ENCODE measurements at regions not wholly inside any gene's neighbourhood (a gene's known extent, or its start where the extent isn't known, plus 50 kb on each side); places are given as distances from the start of the nearest gene placed in this dataset.

DNA sequence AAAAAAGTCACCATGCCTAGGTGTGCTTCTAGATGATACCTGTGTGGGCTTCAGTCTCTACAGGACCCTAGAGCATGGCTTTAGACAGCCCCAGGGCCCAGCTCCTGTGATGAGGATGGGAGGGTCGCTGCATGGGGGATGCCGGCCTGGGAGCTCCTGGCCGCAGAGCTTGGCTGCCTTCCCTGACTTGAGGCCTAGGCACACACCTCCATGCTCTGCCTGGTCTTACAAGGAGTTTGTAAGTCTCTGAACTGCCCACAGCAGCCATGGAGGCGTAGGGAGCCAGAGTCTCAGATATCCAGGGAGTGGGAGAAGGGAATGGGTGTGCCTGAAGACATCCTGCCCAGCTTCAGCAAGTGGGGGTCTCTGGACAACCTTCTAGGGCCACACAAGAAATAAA, 149.5 kb upstream of the MYL2 start:
- DNase-seq = no peak

DNA sequence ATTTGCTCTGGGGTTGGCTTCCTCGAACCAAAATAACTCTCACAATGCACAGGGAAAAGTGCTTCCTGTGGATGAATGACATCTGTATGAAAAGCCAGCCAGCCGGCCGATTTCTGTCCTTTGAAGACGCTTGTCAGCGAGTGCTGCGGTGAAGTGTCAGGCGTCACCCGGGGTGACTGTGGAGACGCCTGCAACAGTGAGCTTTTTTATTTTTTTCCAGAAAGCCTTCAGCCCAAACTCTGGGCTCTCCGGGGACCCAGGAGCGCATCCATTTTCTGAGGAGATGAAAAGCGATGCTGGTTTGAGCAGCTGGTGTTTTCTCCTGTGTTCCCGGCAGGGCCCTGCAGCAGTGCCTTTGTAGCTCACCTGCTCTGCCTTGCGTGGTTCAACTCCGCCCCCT, 147.9 kb upstream of the MYL2 start:
- DNase-seq = no peak

DNA sequence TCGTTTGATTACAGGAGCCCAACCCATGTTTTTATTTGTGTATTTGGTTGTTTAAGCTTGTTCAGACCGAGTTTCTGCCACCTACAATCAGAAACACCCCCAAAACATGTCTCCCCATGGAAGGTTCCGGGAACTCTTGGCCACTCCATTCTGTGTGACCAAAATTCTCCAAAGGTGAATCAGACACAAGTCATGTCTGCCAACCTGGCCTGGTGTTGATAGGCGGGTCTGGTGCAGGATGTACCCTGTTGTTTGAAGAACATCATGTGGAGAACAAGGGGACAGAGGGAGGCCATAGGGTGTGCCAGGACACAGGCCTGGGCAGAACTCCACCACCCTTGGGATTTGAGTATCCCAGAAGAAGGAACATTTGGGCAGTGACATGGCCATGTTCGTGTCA, 147.1 kb upstream of the MYL2 start:
- no peak for DNase-seq

DNA sequence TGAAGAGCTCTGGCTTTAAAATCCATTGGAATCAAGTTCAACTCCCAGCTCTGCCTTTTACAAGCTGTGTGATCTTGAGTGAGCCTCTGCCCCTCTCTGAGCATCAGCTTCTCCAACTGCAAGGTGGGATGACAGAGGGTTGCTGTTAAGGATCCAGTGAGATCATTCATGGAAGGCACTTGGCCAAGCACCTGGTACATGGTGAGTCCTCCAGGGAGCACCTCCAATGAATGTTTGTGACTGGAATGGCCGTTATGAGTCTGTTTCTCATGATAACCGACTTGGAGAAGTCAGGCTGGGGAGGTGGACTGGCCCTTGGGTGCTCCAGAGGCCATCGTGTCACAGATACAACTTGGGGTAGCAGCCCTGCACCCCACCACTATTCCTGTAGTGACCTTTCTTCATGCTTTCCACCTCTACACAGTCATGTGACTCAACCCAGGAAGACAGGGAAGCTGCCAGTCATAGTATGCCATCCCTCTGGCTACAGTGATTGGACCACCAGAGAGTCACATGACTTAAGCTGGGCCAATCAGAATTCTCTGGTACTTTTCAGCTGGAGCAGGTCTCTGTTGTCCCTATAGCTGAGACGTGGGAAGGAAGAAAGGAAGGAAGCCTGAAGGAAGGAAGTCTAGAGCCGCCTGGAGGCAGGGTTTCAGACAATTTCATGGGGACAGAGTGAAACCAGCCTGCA, 146.5 kb upstream of the MYL2 start:
- DNase-seq = peak; percentile 9

DNA sequence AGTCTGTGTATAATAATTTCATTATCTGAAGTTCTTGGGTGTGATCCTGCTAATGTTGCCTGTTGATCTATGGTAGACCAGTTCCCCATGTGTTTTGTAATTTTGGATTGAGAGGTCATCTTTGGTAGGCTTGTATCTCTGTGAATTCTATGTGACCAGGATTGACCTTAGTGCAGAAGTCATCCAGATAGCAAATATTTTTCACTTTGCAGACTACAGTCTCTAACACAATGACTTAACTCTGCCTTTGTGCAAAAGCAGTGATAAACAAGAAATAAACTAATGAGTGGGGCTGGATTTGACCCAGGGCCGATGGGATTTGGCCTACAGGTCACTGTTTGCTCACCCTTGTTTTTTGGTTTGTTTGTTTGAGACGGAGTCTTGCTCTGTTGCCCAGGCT, 144.6 kb upstream of the MYL2 start:
- DNase-seq = no peak

DNA sequence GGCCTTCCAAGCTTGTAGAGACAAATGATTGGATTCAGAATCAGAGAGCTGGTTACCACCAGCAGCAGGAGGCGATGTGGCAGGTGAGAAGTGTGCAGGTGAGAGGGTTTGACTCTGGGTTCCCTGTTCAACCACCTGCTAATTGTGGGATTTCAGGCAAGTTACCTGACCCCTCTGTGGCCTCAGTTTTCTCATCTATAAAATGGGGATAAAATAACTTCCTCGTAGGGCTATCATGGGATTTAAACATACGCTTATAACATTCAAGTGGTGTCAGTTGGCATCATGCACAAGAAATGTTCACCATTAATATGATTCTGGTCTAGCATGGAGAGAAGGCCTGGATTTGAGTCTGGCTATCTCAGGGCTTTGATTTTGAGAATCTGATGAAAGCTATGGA, 143.8 kb upstream of the MYL2 start:
- DNase-seq = no peak

DNA sequence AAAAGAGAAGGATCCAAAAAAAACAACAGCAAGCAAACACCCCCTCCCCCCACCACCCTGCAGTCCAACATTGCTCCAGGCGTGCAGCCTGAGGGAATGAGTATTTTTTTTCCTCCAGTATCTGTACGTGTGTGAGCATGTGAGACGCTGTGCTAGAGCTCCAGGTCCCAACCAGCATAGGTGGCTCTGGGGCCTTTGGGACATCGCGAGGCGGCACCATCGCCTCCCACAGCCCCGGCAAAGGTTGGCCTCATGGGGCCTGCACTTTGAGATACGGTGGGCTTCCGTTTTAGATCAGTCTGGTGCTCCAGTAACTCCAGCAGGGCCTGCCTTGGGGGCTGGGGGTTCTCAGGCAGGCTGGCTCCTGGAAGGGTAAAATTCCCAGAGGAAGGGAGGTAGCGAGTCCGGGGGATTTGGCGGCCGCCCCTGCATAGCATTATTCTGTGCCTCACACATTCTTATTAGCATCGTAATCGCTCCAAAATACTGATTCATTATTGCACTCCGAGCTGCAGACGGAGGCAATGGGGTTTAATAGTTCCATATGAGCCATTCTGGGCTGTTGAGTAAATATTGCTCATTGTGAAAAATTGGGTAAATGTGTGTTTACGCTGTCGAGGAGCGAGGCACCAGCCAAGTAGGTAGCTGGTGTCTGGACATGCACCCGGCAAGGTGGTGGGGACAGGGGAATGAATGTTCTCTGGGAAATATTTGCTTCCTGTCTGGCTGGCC, 143.1 kb upstream of the MYL2 start:
- DNase-seq = peak; percentile 40

DNA sequence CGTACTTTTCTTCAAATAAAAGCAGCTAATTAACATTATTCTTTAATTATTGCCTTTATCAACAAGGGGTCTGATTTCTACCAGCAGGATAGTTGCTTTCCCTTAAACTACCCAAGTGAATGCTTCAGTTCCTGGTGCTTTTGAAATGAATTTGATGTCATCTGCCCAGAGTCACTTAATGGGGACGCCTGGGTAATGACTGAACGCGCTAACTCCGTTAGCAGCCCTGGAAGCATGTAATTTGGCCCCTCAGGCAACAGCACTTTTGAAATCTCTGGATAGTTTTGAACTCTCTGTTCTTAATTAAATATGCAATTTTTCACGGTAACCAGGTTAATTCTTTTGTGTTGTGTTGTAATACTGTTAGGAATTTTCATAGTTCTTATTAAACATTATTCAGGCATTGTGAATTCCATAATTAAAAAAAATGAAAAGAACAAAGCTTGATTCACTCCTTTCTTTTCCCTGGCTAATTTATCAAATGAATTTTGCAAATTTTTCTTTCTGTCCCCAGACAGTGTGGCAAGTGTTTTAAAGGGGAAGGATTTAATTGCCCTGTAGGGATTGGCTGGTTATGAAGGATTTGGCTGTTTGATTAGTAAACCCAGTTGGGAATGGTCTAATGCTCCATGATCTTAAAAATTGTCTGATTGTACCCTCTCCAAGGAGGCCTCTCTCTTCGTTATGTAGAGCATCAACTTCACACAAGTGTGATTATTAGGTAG, 137.5 kb upstream of the MYL2 start:
- DNase-seq = no peak

DNA sequence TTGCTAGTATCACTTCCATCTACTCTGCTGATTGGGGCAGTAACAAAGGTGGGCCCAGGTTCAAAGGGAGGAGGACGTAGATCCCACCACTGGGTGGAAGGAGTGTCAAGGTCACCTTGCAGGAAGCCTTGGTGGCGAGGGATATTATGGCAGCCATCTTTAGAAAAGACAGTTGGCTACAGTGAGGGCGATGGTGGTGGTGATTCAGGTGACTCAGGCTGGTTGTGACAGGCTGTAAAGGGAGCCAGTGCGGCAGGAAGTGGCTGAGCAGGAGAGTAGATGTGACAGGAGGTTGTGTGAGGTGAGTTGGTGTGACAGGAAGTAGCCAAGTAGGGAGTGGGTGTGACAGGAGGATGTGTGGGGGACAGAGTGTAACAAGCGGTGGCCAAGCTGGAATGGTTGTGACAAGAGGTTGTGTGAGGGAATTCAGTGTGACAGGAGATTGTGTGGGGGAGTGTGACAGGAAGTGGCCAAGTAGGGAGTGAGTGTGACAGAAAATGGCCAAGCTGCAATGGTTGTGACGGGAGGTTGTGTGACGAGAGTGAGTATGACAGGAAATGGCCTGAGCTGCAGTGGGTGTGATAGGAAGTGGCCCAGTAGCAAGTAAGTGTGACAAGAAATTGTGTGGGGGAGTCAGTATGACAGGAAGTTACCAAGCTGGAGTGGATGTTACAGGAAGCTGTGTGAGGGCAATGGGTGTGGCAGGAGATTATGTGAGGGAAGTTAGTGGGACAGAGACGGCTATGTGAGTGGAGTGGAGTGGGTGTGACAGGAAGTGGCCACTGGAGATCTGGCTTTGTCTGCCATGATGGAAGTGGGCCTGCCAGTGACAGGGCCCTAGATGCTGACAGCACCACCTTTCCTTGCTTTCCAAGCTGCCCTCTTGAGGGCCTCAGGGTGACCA, 136.5 kb upstream of the MYL2 start:
- DNase-seq = no peak

DNA sequence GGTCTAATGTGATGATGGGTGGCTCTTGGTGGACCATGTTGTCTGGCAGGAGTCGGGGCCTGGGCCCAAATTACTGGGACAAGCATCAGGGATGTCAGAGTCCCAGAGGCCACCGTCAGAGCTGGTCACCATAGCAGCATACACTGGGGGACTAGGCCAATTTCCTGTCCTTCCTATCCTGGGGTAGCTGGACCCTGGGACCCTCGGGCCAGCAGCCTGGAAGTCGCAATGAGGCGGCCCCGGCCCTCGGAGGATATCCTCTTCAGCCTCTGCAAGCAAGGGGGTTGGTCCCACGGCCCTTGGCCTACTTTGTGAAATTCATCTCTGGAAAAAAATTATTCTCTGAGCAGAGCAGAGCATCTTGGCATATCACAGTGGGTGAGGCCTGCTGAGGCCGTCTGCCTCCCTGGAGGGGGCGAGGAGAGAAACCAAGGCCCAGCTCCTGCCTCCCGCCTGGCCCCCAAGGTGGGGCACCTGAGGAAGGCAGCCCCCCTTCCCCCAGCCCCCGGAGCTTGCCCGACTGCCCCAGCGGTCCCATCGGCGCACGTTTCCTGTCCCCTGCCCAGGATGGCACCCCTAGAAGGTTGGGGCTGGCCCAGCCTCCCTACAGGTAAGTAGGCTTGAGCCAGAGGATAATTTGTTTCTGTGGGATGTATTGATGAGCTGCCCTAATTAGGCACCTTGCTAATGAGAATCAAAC, 135.0 kb upstream of the MYL2 start:
- DNase-seq = no peak

DNA sequence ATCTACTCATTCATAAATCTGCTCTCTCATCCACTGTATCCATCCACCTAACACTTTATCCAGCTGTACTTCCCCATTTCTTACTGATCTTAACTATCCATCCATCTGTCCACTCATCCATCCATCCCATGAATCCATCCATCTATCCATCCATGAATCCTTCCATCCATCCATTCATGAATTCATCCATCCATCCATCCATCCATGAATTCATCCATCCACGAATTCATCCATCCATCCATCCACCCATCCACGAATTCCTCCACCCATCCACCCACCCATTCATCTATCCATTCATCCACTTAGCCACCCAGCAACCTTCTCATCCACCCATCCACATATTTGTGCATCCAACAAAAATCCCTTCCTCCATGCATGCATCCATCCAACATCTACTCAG, 128.6 kb upstream of the MYL2 start:
- DNase-seq = no peak

DNA sequence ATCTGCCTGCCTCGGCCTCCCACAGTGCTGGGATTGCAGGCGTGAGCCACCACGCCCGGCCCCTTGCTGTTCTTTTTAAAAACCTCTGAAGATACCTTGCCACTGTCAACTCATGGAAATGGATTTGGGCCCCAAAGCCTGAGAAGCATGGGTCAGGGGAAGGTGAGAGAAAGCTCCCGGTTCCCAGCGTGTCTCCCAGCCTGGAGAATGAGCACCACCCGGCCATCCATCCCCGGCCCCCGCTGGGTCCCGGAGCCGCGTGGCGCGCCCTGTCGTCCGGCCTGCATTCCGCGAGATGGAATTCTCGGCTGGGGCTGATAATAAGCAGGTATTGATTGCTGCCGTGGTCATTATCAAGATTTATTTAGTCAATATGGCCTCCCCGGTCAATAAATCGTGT, 126.5 kb upstream of the MYL2 start:
- DNase-seq = no peak

DNA sequence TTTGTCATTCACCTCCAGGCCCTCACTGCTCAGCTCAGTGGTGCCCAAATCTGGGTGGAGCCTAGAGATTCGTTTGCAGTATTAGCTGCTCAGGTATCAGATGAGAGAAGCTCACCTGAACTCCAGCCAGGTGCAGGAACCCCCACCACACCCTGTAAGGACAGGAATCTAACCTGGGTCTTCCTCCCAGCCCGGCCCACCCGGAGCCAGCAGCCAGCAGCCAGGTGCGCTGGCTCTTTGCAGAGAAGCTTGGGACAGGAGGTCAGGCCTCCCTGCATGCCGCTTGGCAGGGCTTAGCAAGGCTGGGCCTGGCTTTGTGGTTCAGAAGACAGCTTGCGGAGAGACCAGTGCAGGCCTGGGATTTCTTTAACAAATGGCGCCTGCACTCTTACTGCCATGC, 125.6 kb upstream of the MYL2 start:
- no peak for DNase-seq

DNA sequence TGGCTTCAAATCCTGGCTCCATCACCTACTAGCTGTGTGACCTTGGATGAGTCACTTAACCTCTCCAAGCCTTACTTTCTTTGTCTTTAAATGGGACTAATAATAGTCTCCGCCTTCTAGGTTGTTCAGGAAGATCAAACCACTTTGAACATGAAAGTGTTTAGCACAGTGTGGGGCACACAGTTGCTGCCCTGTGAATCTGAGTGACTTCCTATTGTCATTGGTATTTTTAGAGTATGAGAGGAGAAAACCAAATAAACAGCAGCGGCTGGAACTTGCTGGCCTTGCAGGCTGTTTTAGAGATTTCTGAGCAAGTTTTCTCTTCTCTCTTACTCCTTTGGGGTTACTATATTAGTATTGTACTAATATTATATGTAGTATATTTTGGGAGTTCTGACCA, 120.7 kb upstream of the MYL2 start:
- DNase-seq = no peak

DNA sequence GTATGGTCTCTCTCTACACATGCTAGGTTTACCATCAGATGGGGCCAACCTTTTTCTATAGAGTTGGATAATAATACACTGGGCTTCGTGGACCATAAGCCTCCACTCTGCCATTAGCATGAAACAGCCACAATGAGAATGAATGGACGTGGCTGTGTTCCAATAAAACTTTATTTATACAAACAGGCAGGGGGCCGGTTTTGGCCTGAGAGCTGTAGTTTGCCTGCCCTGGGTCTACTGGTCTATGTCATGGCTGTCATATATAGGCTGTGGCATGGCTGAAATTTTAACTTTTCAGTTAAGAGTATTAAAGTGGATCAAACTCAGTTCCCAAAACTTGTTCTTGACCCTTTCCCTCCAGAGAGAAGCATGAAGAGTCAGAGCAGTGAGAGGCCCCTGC, 120.3 kb upstream of the MYL2 start:
- DNase-seq = no peak

DNA sequence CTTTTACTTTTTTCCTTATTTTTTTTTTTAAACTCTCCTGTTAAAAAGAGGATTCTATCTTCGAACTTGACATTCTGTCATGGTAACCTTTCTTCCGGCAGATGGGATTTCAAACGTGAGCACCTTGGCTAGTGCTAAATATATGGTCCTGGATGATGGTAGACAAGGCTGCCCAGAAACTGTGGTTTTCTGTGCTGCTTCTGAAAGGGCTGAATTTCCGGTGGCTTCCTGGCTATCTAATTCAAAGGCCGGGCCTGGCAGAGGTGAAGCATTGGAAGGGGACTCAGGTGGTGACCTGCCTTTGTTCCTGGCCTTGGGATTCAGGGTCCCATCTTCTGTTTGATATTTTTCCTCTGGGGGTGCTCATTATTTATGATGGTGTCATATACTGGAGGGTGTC, 118.6 kb upstream of the MYL2 start:
- DNase-seq = no peak

DNA sequence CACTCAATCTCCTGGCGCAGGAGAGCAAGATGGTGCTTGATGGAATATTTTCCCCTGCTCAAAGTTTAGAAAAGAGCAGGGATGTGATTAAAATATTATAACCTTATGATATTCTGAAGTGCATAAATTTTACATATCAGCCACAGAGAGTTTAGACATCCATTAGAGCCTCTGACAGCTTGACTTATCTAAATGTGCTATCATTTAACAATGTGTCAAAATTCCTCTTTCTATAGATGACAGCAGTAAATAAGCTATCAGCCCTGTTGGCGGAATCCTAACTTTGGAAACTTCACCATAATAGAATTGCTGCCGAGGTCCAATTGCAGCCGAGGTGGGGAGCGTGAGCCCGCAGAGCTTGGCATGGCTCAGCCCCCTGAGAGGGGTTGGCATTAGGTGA, 117.7 kb upstream of the MYL2 start:
- no peak for DNase-seq

DNA sequence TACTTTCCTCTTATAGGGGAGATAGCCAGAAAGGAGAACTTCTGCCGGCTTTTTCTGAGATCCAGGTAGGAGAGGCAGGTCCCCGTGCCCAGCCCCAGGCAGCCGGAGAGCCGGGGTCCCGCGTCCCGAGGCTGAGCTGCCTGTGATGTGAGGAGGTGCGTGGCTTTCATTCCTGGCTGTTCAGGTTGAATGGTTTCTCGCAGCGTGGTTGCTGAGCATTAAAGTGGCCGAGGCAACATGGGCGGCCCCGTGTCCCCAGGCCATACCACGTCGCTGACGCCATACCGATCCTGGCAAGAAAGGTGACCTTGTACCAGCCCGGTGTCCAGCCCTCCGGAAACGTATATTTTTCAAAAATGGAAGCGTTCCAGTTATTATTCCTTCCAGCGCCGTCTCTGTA, 116.7 kb upstream of the MYL2 start:
- no peak for DNase-seq

DNA sequence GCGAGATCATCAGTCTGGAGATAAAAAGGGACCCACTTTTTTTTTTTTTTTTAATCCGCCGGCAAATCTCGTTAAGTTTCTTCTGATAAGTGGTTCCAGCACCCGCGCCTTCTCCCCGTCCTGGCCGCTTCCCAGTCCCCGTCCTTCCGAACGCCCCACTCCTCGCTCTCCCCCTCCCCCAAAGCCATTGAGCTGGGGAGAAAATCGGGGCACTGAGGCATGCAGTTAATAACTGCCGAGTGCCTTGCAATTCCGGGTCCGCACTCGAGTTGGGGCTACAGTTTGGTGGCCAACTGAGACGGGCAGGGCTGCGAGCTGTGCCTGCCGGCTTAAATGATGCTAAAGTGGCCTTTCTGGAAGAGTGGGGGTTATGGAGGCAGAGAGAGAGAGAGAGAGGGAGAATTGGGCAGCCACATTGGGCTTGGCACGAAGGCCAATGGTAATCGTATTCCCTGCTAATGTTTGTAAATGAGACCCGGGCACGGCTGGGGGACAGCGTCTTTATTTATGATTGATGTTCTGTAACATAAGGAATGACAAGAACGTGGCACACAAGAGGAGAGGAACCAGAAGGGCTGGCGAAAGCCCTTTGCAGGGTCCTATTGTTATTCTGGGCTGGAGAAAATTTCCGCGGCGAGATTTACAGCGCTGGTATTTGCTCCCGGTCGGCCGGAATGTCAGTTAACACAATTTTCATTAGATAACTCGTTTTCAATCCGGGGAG, 115.4 kb upstream of the MYL2 start:
- no peak for DNase-seq

DNA sequence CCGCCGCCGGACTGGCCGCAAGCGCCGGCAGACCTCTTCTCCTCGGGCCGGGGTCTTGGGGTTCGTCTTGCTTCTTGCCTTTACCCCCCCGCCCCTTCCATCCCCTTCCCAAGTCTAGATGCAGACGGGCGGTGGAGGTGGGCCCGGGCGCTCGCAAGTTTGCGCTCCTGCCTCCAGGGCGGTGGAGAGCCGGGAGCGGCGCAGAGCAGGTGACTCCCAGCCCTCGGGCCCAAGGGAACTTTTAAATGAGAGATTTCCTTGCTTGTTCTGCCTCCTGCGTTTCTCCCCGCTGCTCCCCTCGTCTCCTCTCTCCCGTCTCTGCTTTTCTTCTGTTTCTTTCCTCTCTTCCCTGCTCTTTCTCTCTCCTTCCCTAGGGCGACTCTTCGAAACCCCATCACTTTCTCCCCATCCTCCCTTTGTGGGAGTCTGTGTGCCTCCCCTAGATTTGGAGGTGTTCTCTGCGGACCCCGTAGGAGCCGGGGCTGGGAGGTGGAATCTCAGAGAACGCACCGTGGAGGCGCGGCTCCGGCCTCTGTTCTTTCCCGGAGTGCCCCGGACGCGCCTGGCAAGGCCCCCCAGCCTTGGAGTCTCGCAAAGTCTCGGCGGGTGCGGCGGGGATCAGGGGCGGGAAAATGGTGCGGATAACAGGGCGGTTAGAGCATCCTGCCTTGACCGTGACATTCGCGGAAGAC, 114.7 kb upstream of the MYL2 start:
- no peak for DNase-seq
